Ovary (tissue), 3 donors: ENCODE measurements at regions not wholly inside any gene's neighbourhood (a gene's known extent, or its start where the extent isn't known, plus 50 kb on each side); places are given as distances from the start of the nearest gene placed in this dataset.

ENCODE experiments used
- CTCF ChIP-seq, 3 donors: fragments of 450-650 bp in 2 of 3; fragments of 200-600 bp in 1 of 3; IDR thresholded peaks; one replicate each; pipeline versions ENCODE4 v1.5.1 to v1.8.0; 2016 to 2022; ENCODE audit warnings: antibody characterized with exemption in 3 of 3, mild to moderate bottlenecking in 1 of 3
- EP300 ChIP-seq: sonication (generic); formaldehyde crosslinking; IDR thresholded peaks from one replicate; pipeline ENCODE4 v1.6.1; 2017; ENCODE audit warnings: antibody characterized with exemption
- POLR2A ChIP-seq: fragments of 450-650 bp; IDR thresholded peaks from one replicate; pipeline ENCODE4 v1.6.1; 2017; ENCODE audit warnings: antibody characterized with exemption, mild to moderate bottlenecking, moderate library complexity
- donor health status: DM: no; HTN: no; CAD: no.

GRCh38 chr14:54025661-54026060, 69.0 kb upstream of the BMP4 start:
- TF ChIP-seq EP300 = no peak
- no peak for TF ChIP-seq CTCF (IDR thresholded peaks at IDR 0.05)
- no peak for TF ChIP-seq POLR2A
